T-helper 17 cell (primary cell): ENCODE measurements at regions not wholly inside any gene's neighbourhood (a gene's known extent, or its start where the extent isn't known, plus 50 kb on each side); places are given as distances from the start of the nearest gene placed in this dataset.
"Not testable (repeated sequence)": the region's sequence is repeated elsewhere in the genome, so short reads cannot be mapped to it uniquely, and the experiment has no call there.

Experiments used
- ATAC-seq: fragments of 150-1000 bp; cut with Tn5 transposase; 2 replicates; pipeline ENCODE4 v1.10.0; 2021; ENCODE audit warnings: mild to moderate bottlenecking, moderate library complexity
- DNase-seq, 3 donors: peaks; one replicate each; pipeline versions ENCODE4 v3.0.0 to v3.0.0-alpha.2; 2020 to 2021
- H3K9me3 ChIP-seq: one replicate; pipeline ENCODE4 v1.7.0; 2013; ENCODE audit warnings: low read length, mild to moderate bottlenecking; ENCODE audit not compliant: control insufficient read depth, poor library complexity, severe bottlenecking
- H3K27ac Mint-ChIP-seq: one replicate; pipeline ENCODE4 v1.8.0; 2022; ENCODE audit warnings: mild to moderate bottlenecking, moderate library complexity, mixed read lengths
- H3K27me3 Mint-ChIP-seq: one replicate; pipeline ENCODE4 v1.8.0; 2022; ENCODE audit warnings: mixed read lengths
- H3K36me3 Mint-ChIP-seq: one replicate; pipeline ENCODE4 v1.8.0; 2022; ENCODE audit warnings: low read depth, mixed read lengths
- H3K4me1 Mint-ChIP-seq: one replicate; pipeline ENCODE4 v1.8.0; 2022; ENCODE audit warnings: mild to moderate bottlenecking, mixed read lengths
- H3K4me3 Mint-ChIP-seq: one replicate; pipeline ENCODE4 v1.8.0; 2022; ENCODE audit warnings: mild to moderate bottlenecking, moderate library complexity, mixed read lengths

DNA sequence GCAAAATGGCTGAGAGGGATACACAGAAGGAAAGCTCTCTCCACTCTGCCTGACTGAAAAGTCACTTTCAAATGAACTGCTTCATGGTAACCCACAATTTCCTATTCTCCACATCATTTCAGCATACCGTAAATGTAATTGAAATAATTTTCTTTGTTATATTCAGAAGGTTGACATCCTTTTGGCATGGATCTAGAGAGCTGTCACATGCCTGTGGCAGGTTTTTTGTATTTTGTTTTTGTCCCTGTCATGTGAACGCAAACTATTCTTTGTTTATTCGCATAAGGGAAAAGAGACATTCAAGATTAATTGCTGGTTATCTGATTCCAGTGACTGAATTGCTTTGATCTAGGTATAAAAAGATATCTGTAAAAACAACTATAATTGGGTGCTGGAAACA is 1808.1 kb downstream of the NCAM2 start:
- DNase-seq (no peak), ATAC-seq (no peak)
- H3K36me3 Mint-ChIP-seq, result no peaks in the 10 kb centered on the region
- no peak overlapping the region for H3K4me3 Mint-ChIP-seq
- H3K27me3 Mint-ChIP-seq, result no peaks in the 10 kb centered on the region
- H3K9me3 ChIP-seq, result no peaks in the 10 kb centered on the region
- no peak overlapping the region for H3K27ac Mint-ChIP-seq
- no peaks in the 10 kb centered on the region for H3K4me1 Mint-ChIP-seq

DNA sequence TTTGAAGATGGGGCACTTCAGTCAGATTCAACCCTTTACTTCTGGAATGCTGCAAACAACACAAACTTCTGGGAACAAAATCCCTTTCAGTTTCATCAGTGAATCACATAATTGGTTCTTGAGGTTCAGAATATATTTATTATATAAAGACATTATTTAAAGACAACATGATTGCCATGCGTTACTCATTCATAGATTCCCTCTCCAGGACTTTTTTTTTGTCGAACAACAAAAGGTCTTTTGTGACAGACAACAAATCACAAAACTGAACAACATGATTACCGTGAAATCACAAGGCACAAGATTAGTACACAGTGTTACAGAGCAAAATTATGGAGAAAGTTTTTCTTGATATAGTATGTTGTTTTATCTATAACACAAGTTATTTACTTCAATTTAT is 1815.0 kb downstream of the NCAM2 start:
- no peak overlapping the region for H3K4me3 Mint-ChIP-seq

DNA sequence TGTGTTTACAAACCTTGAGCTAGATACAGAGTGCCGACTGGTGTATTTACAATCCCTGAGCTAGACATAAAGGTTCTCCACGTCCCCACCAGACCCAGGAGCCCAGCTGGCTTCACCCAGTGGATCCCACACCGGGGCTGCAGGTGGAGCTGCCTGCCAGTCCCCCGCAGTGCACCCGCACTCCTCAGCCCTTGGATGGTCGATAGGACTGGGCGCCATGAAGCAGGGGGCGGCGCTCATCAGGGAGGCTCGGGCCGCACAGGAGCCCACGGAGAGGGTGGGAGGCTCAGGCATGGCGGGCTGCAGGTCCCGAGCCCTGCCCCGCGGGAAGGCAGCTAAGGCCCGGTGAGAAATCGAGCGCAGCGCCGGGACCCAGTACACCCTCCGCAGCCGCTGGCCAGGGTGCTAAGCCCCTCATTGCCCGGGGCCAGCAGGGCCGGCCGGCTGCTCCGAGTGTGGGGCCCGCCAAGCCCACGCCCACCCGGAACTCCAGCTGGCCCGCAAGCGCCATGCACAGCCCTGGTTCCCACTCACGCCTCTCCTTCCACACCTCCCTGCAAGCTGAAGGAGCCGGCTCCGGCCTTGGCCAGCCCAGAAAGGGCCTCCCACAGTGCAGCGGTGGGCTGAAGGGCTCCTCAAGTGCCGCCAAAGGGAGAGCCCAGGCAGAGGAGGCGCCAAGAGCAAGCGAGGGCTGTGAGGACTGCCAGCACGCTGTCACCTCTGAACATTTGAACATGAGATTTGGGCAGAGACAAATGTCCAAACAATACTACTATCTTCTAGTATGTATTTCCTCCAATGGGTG is 1820.7 kb downstream of the NCAM2 start:
- H3K27me3 Mint-ChIP-seq, ATAC-seq, H3K27ac Mint-ChIP-seq, H3K4me3 Mint-ChIP-seq, DNase-seq, H3K9me3 ChIP-seq, H3K36me3 Mint-ChIP-seq, H3K4me1 Mint-ChIP-seq: not testable (repeated sequence)

More for the DNA sequence above, 1815.0 kb downstream of the NCAM2 start:
- H3K27me3 Mint-ChIP-seq, result no peaks in the 10 kb centered on the region
- DNase-seq (no peak), ATAC-seq (no peak)
- H3K9me3 ChIP-seq, result no peaks in the 10 kb centered on the region
- no peaks in the 10 kb centered on the region for H3K36me3 Mint-ChIP-seq
- H3K27ac Mint-ChIP-seq, result no peak overlapping the region
- no peaks in the 10 kb centered on the region for H3K4me1 Mint-ChIP-seq

DNA sequence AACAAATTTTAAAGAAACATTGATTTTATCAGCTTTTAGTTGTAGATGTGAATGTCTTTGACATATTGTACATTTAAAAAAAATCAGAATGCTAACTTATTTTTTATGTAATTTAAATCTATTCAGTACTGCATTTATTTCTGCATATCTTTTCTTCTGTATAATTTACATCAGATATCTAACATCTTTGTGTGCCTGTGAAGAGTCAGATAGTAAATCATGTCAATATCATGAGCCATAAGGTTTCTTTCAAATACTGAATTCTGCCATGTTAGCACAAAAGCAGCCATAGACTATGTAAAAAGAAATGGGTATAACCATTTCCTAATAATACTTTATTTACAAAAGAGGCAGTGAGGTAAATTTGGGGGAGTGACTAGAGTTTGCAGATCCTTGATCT is 1829.2 kb downstream of the NCAM2 start:
- Mint-ChIP-seq H3K4me1 (no peaks in the 10 kb centered on the region), H3K27ac (no peak overlapping the region), H3K4me3 (no peak overlapping the region), H3K36me3 (no peaks in the 10 kb centered on the region), H3K27me3 (no peaks in the 10 kb centered on the region)
- DNase-seq (no peak), ATAC-seq (no peak)
- no peaks in the 10 kb centered on the region for H3K9me3 ChIP-seq

- no peak for DNase-seq
- no peak overlapping the region for H3K27ac Mint-ChIP-seq
- no peaks in the 10 kb centered on the region for H3K36me3 Mint-ChIP-seq
- no peaks in the 10 kb centered on the region for H3K9me3 ChIP-seq
- ATAC-seq, result no peak
- H3K4me1 Mint-ChIP-seq, result no peaks in the 10 kb centered on the region
- no peak overlapping the region for H3K4me3 Mint-ChIP-seq
- no peaks in the 10 kb centered on the region for H3K27me3 Mint-ChIP-seq
Observed at GRCh38 chr21:22842875-22843274, 1844.7 kb downstream of the NCAM2 start.

DNA sequence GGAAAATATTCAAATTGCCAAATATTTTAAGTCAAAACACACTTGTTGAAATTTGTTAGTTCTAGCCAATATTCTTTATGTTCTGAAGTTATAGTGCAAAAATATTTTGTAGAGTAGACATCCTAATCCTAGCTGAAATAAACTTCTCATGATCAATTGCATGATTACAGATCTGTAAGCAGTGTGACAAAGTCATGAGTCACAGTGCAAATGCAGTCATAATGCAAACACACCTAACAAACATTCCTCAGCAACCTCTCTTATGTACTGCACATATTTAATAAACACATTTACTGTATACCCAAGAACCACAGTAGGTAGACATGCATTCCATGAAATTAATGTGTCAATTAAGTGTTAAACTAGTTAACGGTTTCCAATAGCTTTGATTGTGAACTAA is 1857.4 kb downstream of the NCAM2 start:
- H3K27me3 Mint-ChIP-seq, result no peaks in the 10 kb centered on the region
- DNase-seq (no peak), ATAC-seq (no peak)
- H3K4me3 Mint-ChIP-seq, result no peak overlapping the region
- H3K27ac Mint-ChIP-seq, result no peak overlapping the region
- no peaks in the 10 kb centered on the region for H3K36me3 Mint-ChIP-seq
- peaks cover 2% of the 10 kb centered on the region for H3K4me1 Mint-ChIP-seq
- H3K9me3 ChIP-seq, result no peaks in the 10 kb centered on the region

DNA sequence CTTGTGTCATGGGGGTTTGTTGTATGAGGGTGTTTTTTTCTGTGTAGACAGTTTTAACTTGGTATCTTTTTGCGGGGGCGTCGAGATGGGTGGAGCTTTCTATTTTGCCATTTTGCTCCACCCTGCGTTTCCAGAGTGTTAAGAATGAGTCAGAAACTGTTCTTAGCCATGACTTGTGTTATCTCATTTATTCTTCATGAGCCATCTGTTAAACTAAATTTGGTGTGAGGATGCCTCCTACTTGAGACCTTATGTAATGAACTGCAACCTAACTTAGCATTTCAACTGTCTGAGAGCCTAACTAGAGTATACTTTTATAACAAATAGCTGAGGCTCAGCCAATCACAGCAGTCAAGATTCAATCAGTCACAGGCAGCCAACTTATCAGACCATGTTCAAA is 1873.5 kb downstream of the NCAM2 start:
- no peak overlapping the region for H3K4me3 Mint-ChIP-seq
- no peak for DNase-seq
- no peaks in the 10 kb centered on the region for H3K27me3 Mint-ChIP-seq
- H3K36me3 Mint-ChIP-seq, result no peaks in the 10 kb centered on the region
- no peaks in the 10 kb centered on the region for H3K9me3 ChIP-seq
- H3K27ac Mint-ChIP-seq, result no peak overlapping the region
- no peaks in the 10 kb centered on the region for H3K4me1 Mint-ChIP-seq
- no peak for ATAC-seq

DNA sequence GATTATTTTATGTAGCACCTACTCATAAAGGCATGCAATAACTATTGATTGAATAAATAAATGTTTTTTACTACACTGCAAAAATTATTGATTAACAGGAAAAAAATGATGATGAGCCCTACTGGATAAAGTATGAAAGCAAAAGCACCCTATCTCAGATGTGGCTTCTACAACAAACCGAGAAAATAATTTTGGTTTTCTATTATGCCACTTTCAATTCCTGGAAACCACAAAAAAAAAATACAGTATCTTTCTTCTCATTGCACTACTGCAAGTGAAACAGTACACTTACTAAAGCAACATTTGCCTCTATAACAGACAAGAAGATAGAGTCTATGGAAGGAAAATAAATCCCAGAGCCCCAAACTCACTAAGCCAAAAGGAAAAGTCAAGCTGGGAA is 1882.4 kb downstream of the NCAM2 start:
- no peaks in the 10 kb centered on the region for H3K9me3 ChIP-seq
- Mint-ChIP-seq H3K36me3 (no peaks in the 10 kb centered on the region), H3K4me1 (no peaks in the 10 kb centered on the region), H3K27me3 (no peaks in the 10 kb centered on the region), H3K4me3 (no peak overlapping the region), H3K27ac (no peak overlapping the region)
- DNase-seq (no peak), ATAC-seq (no peak)

DNA sequence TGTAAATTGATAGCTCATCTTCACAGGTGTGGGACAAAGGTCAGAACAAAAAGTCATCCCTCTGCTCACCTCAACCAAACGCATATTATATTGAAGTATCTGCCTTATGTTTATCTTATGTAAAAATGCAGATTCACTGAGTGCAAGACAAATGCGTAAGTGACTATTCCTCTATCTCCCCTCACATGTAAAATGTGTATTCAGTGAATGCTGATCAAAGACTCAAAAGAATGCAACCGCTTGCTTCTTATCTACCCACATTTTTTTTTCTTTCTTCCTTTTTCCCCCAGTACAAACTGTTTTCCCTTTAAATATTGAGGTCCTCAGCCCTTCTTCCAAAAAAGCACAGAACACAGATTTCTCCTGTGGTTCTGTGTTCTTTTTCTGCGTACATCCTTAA is 1882.9 kb downstream of the NCAM2 start:
- no peak overlapping the region for H3K4me3 Mint-ChIP-seq
- no peaks in the 10 kb centered on the region for H3K27me3 Mint-ChIP-seq
- no peak overlapping the region for H3K27ac Mint-ChIP-seq
- no peaks in the 10 kb centered on the region for H3K4me1 Mint-ChIP-seq
- ATAC-seq (no peak), DNase-seq (no peak)
- H3K36me3 Mint-ChIP-seq, result no peaks in the 10 kb centered on the region
- no peaks in the 10 kb centered on the region for H3K9me3 ChIP-seq

DNA sequence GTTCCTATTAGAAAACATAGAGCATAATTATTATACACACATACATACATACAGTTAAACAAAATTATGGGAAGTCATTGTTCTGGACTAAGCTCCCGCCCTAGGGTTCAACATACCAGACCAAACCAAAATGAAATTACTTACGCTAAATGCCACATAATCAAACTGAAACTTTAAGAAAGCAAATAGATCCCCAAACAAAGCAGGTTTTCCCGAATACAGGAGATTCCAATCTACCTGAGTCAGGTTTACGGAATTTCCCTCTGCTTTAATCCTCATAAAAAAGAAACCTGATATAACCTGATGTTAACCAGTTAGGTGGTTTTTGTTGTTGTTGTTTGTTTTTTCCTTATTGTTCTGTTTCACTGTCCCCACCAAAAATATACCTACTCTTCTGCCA is 1886.9 kb downstream of the NCAM2 start:
- no peak overlapping the region for H3K27ac Mint-ChIP-seq
- H3K36me3 Mint-ChIP-seq, result no peaks in the 10 kb centered on the region
- H3K27me3 Mint-ChIP-seq, result no peaks in the 10 kb centered on the region
- no peaks in the 10 kb centered on the region for H3K9me3 ChIP-seq
- H3K4me1 Mint-ChIP-seq, result no peaks in the 10 kb centered on the region
- ATAC-seq, result no peak
- no peak for DNase-seq
- H3K4me3 Mint-ChIP-seq, result no peak overlapping the region

- H3K4me1 Mint-ChIP-seq, result no peaks in the 10 kb centered on the region
- ATAC-seq (no peak), DNase-seq (no peak)
- H3K27me3 Mint-ChIP-seq, result no peaks in the 10 kb centered on the region
- H3K4me3 Mint-ChIP-seq, result no peak overlapping the region
- no peak overlapping the region for H3K27ac Mint-ChIP-seq
- H3K9me3 ChIP-seq, result no peaks in the 10 kb centered on the region
- H3K36me3 Mint-ChIP-seq, result no peaks in the 10 kb centered on the region
Observed at GRCh38 chr21:22885614-22886013, 1887.4 kb downstream of the NCAM2 start.

- no peaks in the 10 kb centered on the region for H3K27me3 Mint-ChIP-seq
- H3K4me3 Mint-ChIP-seq, result no peak overlapping the region
- H3K9me3 ChIP-seq, result no peaks in the 10 kb centered on the region
- ATAC-seq (no peak), DNase-seq (no peak)
- H3K27ac Mint-ChIP-seq, result no peak overlapping the region
- H3K4me1 Mint-ChIP-seq, result no peaks in the 10 kb centered on the region
- no peaks in the 10 kb centered on the region for H3K36me3 Mint-ChIP-seq
Observed at GRCh38 chr21:22889445-22889844, 1891.2 kb downstream of the NCAM2 start.

GRCh38 chr21:22890656-22891055 is 1892.4 kb downstream of the NCAM2 start:
- Mint-ChIP-seq H3K36me3 (no peaks in the 10 kb centered on the region), H3K4me3 (no peak overlapping the region), H3K27ac (no peak overlapping the region), H3K4me1 (no peaks in the 10 kb centered on the region), H3K27me3 (no peaks in the 10 kb centered on the region)
- ATAC-seq (no peak), DNase-seq (no peak)
- no peaks in the 10 kb centered on the region for H3K9me3 ChIP-seq

DNA sequence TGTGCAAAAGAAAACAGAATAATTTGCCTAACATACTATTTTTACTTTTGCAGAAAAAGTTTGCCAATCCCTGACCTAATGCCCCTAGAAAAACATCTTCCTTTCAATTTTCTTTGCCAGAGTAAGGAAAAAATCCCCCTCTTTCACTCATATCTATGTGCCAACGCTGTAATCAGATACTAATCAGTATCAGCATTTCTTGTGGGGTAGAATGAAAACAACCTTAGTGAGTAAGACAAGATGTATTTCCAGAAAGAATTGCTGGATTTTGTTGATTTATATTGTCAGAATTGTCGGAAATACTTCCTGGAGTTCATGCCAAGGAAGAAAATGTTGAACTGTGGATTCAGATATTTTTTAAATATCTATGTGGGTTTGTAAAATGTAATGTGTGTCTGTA is 1893.8 kb downstream of the NCAM2 start:
- H3K4me1 Mint-ChIP-seq, result no peaks in the 10 kb centered on the region
- no peak overlapping the region for H3K4me3 Mint-ChIP-seq
- DNase-seq (no peak), ATAC-seq (no peak)
- H3K36me3 Mint-ChIP-seq, result no peaks in the 10 kb centered on the region
- no peak overlapping the region for H3K27ac Mint-ChIP-seq
- H3K9me3 ChIP-seq, result no peaks in the 10 kb centered on the region
- H3K27me3 Mint-ChIP-seq, result no peaks in the 10 kb centered on the region
